GM21515 (cell line): ENCODE measurements at regions not wholly inside any gene's neighbourhood (a gene's known extent, or its start where the extent isn't known, plus 50 kb on each side); places are given as distances from the start of the nearest gene placed in this dataset.

ENCODE experiments used
- ATAC-seq: cut with Tn5 transposase; IDR thresholded peaks from one replicate; pipeline ENCODE4 v1.9.1; 2021; ENCODE audit not compliant: unreplicated experiment

GRCh38 chr6:80480421-80481157 is 374.1 kb downstream of the BCKDHB start:
- peak; percentile 58 for ATAC-seq

GRCh38 chr6:80478030-80478429 is 371.6 kb downstream of the BCKDHB start:
- ATAC-seq: no peak

GRCh38 chr6:80477591-80477990 is 371.1 kb downstream of the BCKDHB start:
- no peak for ATAC-seq

GRCh38 chr6:80472271-80472670 is 365.8 kb downstream of the BCKDHB start:
- ATAC-seq: no peak

GRCh38 chr6:80469977-80470376 is 363.5 kb downstream of the BCKDHB start:
- no peak for ATAC-seq

GRCh38 chr6:80468398-80468797 is 361.9 kb downstream of the BCKDHB start:
- ATAC-seq: no peak

GRCh38 chr6:80467408-80467807 is 360.9 kb downstream of the BCKDHB start:
- no peak for ATAC-seq

GRCh38 chr6:80466981-80467380 is 360.5 kb downstream of the BCKDHB start:
- ATAC-seq: no peak

GRCh38 chr6:80465513-80465912 is 359.0 kb downstream of the BCKDHB start:
- ATAC-seq: no peak

GRCh38 chr6:80464901-80465300 is 358.4 kb downstream of the BCKDHB start:
- no peak for ATAC-seq

GRCh38 chr6:80463197-80463596 is 356.7 kb downstream of the BCKDHB start:
- ATAC-seq: no peak

GRCh38 chr6:80460257-80460865 is 353.9 kb downstream of the BCKDHB start:
- ATAC-seq: no peak

- no peak for ATAC-seq
These were observed 351.0 kb downstream of the BCKDHB start for GRCh38 chr6:80457439-80457933.

GRCh38 chr6:80456724-80457438 is 350.4 kb downstream of the BCKDHB start:
- no peak for ATAC-seq

GRCh38 chr6:80454661-80455365 is 348.3 kb downstream of the BCKDHB start:
- no peak for ATAC-seq

GRCh38 chr6:80454197-80454596 is 347.7 kb downstream of the BCKDHB start:
- ATAC-seq: no peak

GRCh38 chr6:80449726-80450125 is 343.3 kb downstream of the BCKDHB start:
- ATAC-seq: no peak

GRCh38 chr6:80446454-80447045 is 340.1 kb downstream of the BCKDHB start:
- no peak for ATAC-seq

- ATAC-seq: no peak
These were observed 339.3 kb downstream of the BCKDHB start for GRCh38 chr6:80445751-80446150.

GRCh38 chr6:80442366-80442765 is 335.9 kb downstream of the BCKDHB start:
- no peak for ATAC-seq

GRCh38 chr6:80441131-80441530 is 334.7 kb downstream of the BCKDHB start:
- no peak for ATAC-seq
